Panc1 (cell line): ENCODE measurements at regions not wholly inside any gene's neighbourhood (a gene's known extent, or its start where the extent isn't known, plus 50 kb on each side); places are given as distances from the start of the nearest gene placed in this dataset.

Source experiments
- ATAC-seq: fragments of 200-7000 bp; cut with Tn5 transposase; 2 replicates; pipeline ENCODE4 v1.9.1; 2020; ENCODE audit warnings: mild to moderate bottlenecking, moderate library complexity
- BruUV-seq: library from RNA; stranded (reverse); fragments of 400-500 nt; replicated peaks from 2 replicates; lab custom pipeline; 2021; lab: Mats Ljungman, UMichigan
- CTCF ChIA-PET: fragments of 300-600 bp; sonication (Branson Sonifier 250); formaldehyde crosslinking; loops from one replicate; lab custom pipeline; 2022; ENCODE audit warnings: antibody characterized with exemption; lab: Charles Lee
- POLR2A ChIA-PET: fragments of 300-600 bp; sonication (Branson Sonifier 250); formaldehyde crosslinking; loops from one replicate; lab custom pipeline; 2022; ENCODE audit warnings: antibody characterized with exemption; lab: Charles Lee
- DNase-seq: peaks from one replicate; pipeline ENCODE4 v3.0.0-alpha.2; 2010; ENCODE audit warnings: low read depth, low spot score
- H3K27ac ChIP-seq: 2 replicates; pipeline ENCODE4 v1.5.1; 2011; ENCODE audit warnings: mild to moderate bottlenecking, low read length, inconsistent platforms
- H3K27me3 ChIP-seq: fragments of 200-500 bp; sonication (Bioruptor generic); 2 replicates; pipeline ENCODE4 v1.6.0; 2014; ENCODE audit warnings: low read length, inconsistent platforms; ENCODE audit not compliant: control insufficient read depth, insufficient read depth
- H3K36me3 ChIP-seq: fragments of 200-500 bp; sonication (Bioruptor generic); 2 replicates; pipeline ENCODE4 v1.5.1; 2014; ENCODE audit warnings: inconsistent platforms, mild to moderate bottlenecking, low read length, moderate library complexity; ENCODE audit not compliant: control insufficient read depth, insufficient read depth
- H3K4me1 ChIP-seq: 2 replicates; pipeline ENCODE4 v1.5.1; 2011; ENCODE audit warnings: inconsistent platforms, mild to moderate bottlenecking, low read length, moderate library complexity; ENCODE audit not compliant: control insufficient read depth, insufficient read depth
- H3K4me3 ChIP-seq, 2 experiments: 2 replicates each; pipeline ENCODE4 v1.5.1; 2011 to 2012; ENCODE audit warnings: low read depth in 2 of 2, low read length in 2 of 2, mild to moderate bottlenecking in 2 of 2, inconsistent platforms in 1 of 2, moderate library complexity in 1 of 2
- H3K9me3 ChIP-seq: fragments of 200-500 bp; sonication (Bioruptor generic); 2 replicates; pipeline ENCODE4 v1.5.1; 2014; ENCODE audit warnings: low read depth, mild to moderate bottlenecking, inconsistent platforms, low read length, moderate library complexity; ENCODE audit not compliant: control insufficient read depth, insufficient read depth
- CTCF ChIP-seq: fragments of 450-650 bp; IDR thresholded peaks from 2 replicates; pipeline ENCODE4 v1.5.1; 2017; ENCODE audit warnings: mild to moderate bottlenecking
- POLR2AphosphoS5 ChIP-seq: IDR thresholded peaks from 2 replicates; pipeline ENCODE4 v1.6.1; 2012; ENCODE audit warnings: mild to moderate bottlenecking, low read depth, low read length, moderate library complexity
- REST ChIP-seq, 2 experiments: IDR thresholded peaks; 2 replicates each; pipeline ENCODE4 v1.6.1; 2011 to 2012; ENCODE audit warnings: low read depth in 2 of 2, control low read depth in 1 of 2, low read length in 1 of 2, mild to moderate bottlenecking in 1 of 2, moderate library complexity in 1 of 2; ENCODE audit not compliant: insufficient read depth in 1 of 2
- SIN3A ChIP-seq: IDR thresholded peaks from 2 replicates; pipeline ENCODE4 v1.6.1; 2012; ENCODE audit warnings: low read depth, mild to moderate bottlenecking, low read length, moderate library complexity, borderline replicate concordance; ENCODE audit not compliant: insufficient read depth
- TCF7L2 ChIP-seq: IDR thresholded peaks from 2 replicates; pipeline ENCODE4 v1.6.1; 2011; ENCODE audit warnings: mild to moderate bottlenecking, low read depth, low read length, inconsistent platforms
- in situ Hi-C: cut with HindIII; loops from 2 replicates; pipeline ENCODE4 v1.10.0; 2016; ENCODE audit warnings: low sequenced_read_pairs, low pct_unique_long_range_greater_than_20kb
- intact Hi-C: fragments of 100-400 bp; cut with micrococcal nuclease; formaldehyde crosslinking; loops from one replicate; pipeline ENCODE4 v1.10.0; 2022; ENCODE audit not compliant: unreplicated experiment

- TF ChIP-seq SIN3A = no peak
- TF ChIP-seq CTCF = no peak
- TF ChIP-seq REST (IDR thresholded peaks at IDR 0.05; ENCODE audit: insufficient read depth in 1 of 2, low read depth in 2 of 2, low read length in 1 of 2) = no peak
- TF ChIP-seq TCF7L2 = no peak
- TF ChIP-seq POLR2AphosphoS5 = no peak
- BruUV-seq = no TSS peak
- no peaks in the 10 kb centered on the region for H3K36me3 ChIP-seq
- DNase-seq (no peak), ATAC-seq (no peak)
- ChIA-PET CTCF (no interaction called here), POLR2A (interaction anchor here (0.5 kb wide), 1 partner anchor 1710 kb away, joined by 4 read pairs; no protein-coding TSS in a partner anchor)
- H3K27ac ChIP-seq = no peak overlapping the region
- in situ Hi-C loops = no loop called here
- H3K9me3 ChIP-seq = no peaks in the 10 kb centered on the region
- H3K27me3 ChIP-seq = peaks cover under 1% of the 10 kb centered on the region
- 0 out of 4 replicates have a peak overlapping the region, but pooled peaks of 1 of the 2 experiments have one; percentile 2 for H3K4me3 ChIP-seq
- H3K4me1 ChIP-seq = no peaks in the 10 kb centered on the region
- intact Hi-C loops = no loop called here
Measured at GRCh38 chr3:23128655-23129054, 74.5 kb upstream of the UBE2E2 start.

- 0 out of 2 replicates have a peak overlapping the region, but pooled peaks have one; percentile 7 for H3K27ac ChIP-seq
- no peak for DNase-seq
- CTCF ChIA-PET = no interaction called here
- no peaks in the 10 kb centered on the region for H3K4me1 ChIP-seq
- BruUV-seq = no TSS peak
- no peaks in the 10 kb centered on the region for H3K36me3 ChIP-seq
- POLR2A ChIA-PET = interaction anchor here (0.5 kb wide), 1 partner anchor 1709 kb away, joined by 4 read pairs; no protein-coding TSS in a partner anchor
- peak overlapping the region; percentile 22 to 53 for H3K4me3 ChIP-seq
- in situ Hi-C loops (no loop called here), intact Hi-C loops (no loop called here)
- no peak for TF ChIP-seq TCF7L2
- TF ChIP-seq REST (IDR thresholded peaks at IDR 0.05; ENCODE audit: insufficient read depth in 1 of 2, low read depth in 2 of 2, low read length in 1 of 2) = no peak
- no peak for TF ChIP-seq SIN3A
- TF ChIP-seq POLR2AphosphoS5 = no peak
- no peak for TF ChIP-seq CTCF
- no peaks in the 10 kb centered on the region for H3K27me3 ChIP-seq
- no peaks in the 10 kb centered on the region for H3K9me3 ChIP-seq
- ATAC-seq = no peak
Measured at GRCh38 chr3:23129117-23129516, 74.0 kb upstream of the UBE2E2 start.
